GM12878 (cell line): ENCODE measurements at regions not wholly inside any gene's neighbourhood (a gene's known extent, or its start where the extent isn't known, plus 50 kb on each side); places are given as distances from the start of the nearest gene placed in this dataset.

Source experiments
- ATAC-seq: fragments of 200-7000 bp; cut with Tn5 transposase; 3 replicates; pipeline ENCODE4 v1.9.1; 2020; ENCODE audit warnings: mild to moderate bottlenecking, moderate library complexity
- BruUV-seq: library from RNA; stranded (reverse); fragments of 400-500 nt; replicated peaks from 2 replicates; lab custom pipeline; 2021; lab: Mats Ljungman, UMichigan
- CTCF ChIA-PET: fragments of 300-600 bp; sonication (Branson Sonifier 250); formaldehyde crosslinking; extraction: SDS; loops from one replicate; lab custom pipeline; 2021; ENCODE audit warnings: inconsistent platforms; lab: Yijun Ruan, JAX
- POLR2A ChIA-PET: fragments of 350-600 bp; formaldehyde crosslinking; extraction: SDS; loops from one replicate; lab custom pipeline; 2021; ENCODE audit warnings: inconsistent platforms; lab: Charles Lee
- RAD21 ChIA-PET: fragments of 300-600 bp; sonication (Branson Sonifier 250); formaldehyde crosslinking; loops from one replicate; lab custom pipeline; 2023; ENCODE audit warnings: antibody characterized with exemption; ENCODE audit not compliant: unreplicated experiment; lab: Charles Lee
- SMC1A ChIA-PET: fragments of 300-600 bp; sonication (Branson Sonifier 250); formaldehyde crosslinking; loops from one replicate; lab custom pipeline; 2023; ENCODE audit not compliant: unreplicated experiment, uncharacterized antibody; lab: Charles Lee
- DNase-seq: peaks from one replicate; pipeline ENCODE4 v3.0.0-alpha.2; 2011; ENCODE audit warnings: low read depth, low spot score
- FAIRE-seq: peaks from 3 replicates; lab custom pipeline; 2011; peaks lifted over from hg19 to GRCh38; lab: Jason Lieb, UNC
- H2AFZ ChIP-seq: 2 replicates; pipeline ENCODE4 v1.6.0; 2011; ENCODE audit warnings: low read depth, low read length, control low read depth; ENCODE audit not compliant: control insufficient read depth
- H3K27ac ChIP-seq: 2 replicates; pipeline ENCODE4 v1.5.1; 2011; ENCODE audit warnings: control low read depth; ENCODE audit not compliant: control insufficient read depth, insufficient read depth
- H3K27me3 ChIP-seq, 2 experiments: replicated peaks in 1 of 2; 2 replicates each; pipeline versions ENCODE4 v1.6.0 to v1.6.1; 2011; ENCODE audit warnings: low read length in 1 of 2; ENCODE audit not compliant: control insufficient read depth in 2 of 2, insufficient read depth in 2 of 2
- H3K36me3 ChIP-seq, 2 experiments: 2 replicates each; pipeline ENCODE4 v1.5.1; 2011; ENCODE audit warnings: low read length in 1 of 2; ENCODE audit not compliant: control insufficient read depth in 2 of 2, insufficient read depth in 2 of 2
- H3K4me1 ChIP-seq: 2 replicates; pipeline ENCODE4 v1.6.1; 2011; ENCODE audit warnings: mild to moderate bottlenecking, low read length, moderate library complexity, mixed read lengths; ENCODE audit not compliant: control insufficient read depth, insufficient read depth
- H3K4me2 ChIP-seq: 2 replicates; pipeline ENCODE4 v1.6.0; 2011; ENCODE audit warnings: control low read depth; ENCODE audit not compliant: control insufficient read depth, insufficient read depth
- H3K4me3 ChIP-seq: fragments of 200-600 bp; sonication (generic); 2 replicates; pipeline ENCODE4 v1.5.1; 2016
- H3K79me2 ChIP-seq: 2 replicates; pipeline ENCODE4 v1.6.0; 2011; ENCODE audit warnings: low read length; ENCODE audit not compliant: control insufficient read depth, insufficient read depth
- H3K9ac ChIP-seq: 2 replicates; pipeline ENCODE4 v1.8.0; 2011; ENCODE audit warnings: low read length, control low read depth, mixed read lengths; ENCODE audit not compliant: control insufficient read depth, insufficient read depth
- H3K9me3 ChIP-seq: replicated peaks from 3 replicates; pipeline ENCODE4 v1.5.1; 2011; ENCODE audit warnings: mild to moderate bottlenecking, low read length; ENCODE audit not compliant: control insufficient read depth, insufficient read depth
- H4K20me1 ChIP-seq: 2 replicates; pipeline ENCODE4 v1.6.0; 2011; ENCODE audit not compliant: control insufficient read depth, insufficient read depth
- CBX5 ChIP-seq: sonication (generic); IDR thresholded peaks from 2 replicates; pipeline ENCODE4 v1.6.1; 2016; ENCODE audit warnings: low read depth, moderate library complexity, mild to moderate bottlenecking, inconsistent platforms
- CTCF ChIP-seq, 3 experiments: IDR thresholded peaks in 2 of 3; conservative IDR thresholded peaks in 1 of 3; 2 replicates each; pipeline ENCODE4 v1.5.1; 2011; ENCODE audit warnings: low read depth in 3 of 3, low read length in 3 of 3, mild to moderate bottlenecking in 3 of 3, control low read depth in 2 of 3, moderate library complexity in 2 of 3, inconsistent platforms in 1 of 3, mixed read lengths in 1 of 3; ENCODE audit not compliant: control insufficient read depth in 2 of 3, insufficient read depth in 1 of 3; ENCODE audit errors: extremely low read depth in 1 of 3
- FOS ChIP-seq: IDR thresholded peaks from 3 replicates; pipeline ENCODE4 v1.6.1; 2011; ENCODE audit warnings: borderline replicate concordance; ENCODE audit not compliant: insufficient read length; ENCODE audit errors: extremely low read depth
- NFXL1 ChIP-seq: fragments of 450-650 bp; IDR thresholded peaks from 2 replicates; pipeline ENCODE4 v1.6.1; 2017; ENCODE audit warnings: antibody characterized with exemption, mild to moderate bottlenecking, borderline replicate concordance
- in situ Hi-C: fragments of 300-500 bp; cut with MboI; formaldehyde crosslinking; loops from 9 replicates; pipeline ENCODE4 v1.14.3; 2018; ENCODE audit warnings: mixed read lengths
- intact Hi-C: fragments of 100-400 bp; cut with micrococcal nuclease; formaldehyde crosslinking; loops from one replicate; pipeline ENCODE4 v1.14.2; 2022; ENCODE audit not compliant: unreplicated experiment
- TF ChIP-seq, protein P1 (sequence below): fragments of 150-350 bp; IDR thresholded peaks from 2 replicates; pipeline ENCODE4 v1.6.1; 2016; ENCODE audit warnings: low read depth, low read length
- TF ChIP-seq, protein P2 (sequence below): fragments of 450-650 bp; conservative IDR thresholded peaks from 2 replicates; pipeline ENCODE4 v1.6.1; 2017; ENCODE audit warnings: mild to moderate bottlenecking, moderate library complexity
- TF ChIP-seq, protein P3 (sequence below): fragments of 450-650 bp; IDR thresholded peaks from 2 replicates; pipeline ENCODE4 v1.6.1; 2017; ENCODE audit warnings: low read depth, mild to moderate bottlenecking, moderate library complexity

DNA sequence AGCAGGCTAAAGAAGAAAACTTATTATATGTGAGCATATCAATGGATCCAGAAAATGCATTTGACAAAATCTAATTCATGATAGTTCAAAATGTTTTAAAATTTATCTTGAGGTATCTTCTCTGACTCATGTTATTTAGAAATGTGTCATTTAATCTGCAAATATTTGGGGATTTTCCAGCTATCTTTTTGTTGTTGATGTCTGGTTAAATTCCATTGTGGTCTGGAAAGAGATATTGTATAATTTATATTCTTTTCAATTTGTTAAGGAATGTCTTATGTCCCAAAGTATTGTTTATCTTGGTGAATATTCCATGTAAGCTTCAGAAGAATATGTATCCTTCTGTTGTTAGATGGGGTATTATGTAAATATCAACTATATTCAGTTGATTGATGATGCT is 942.5 kb downstream of the KCNMA1 start:
- intact Hi-C loops (no loop called here), in situ Hi-C loops (no loop called here)
- BruUV-seq: no TSS peak
- Histone ChIP-seq H3K79me2 (no peaks in the 10 kb centered on the region), H3K4me3 (no peak overlapping the region), H3K9ac (no peak overlapping the region), H2AFZ (no peak overlapping the region), H3K36me3 (no peaks in the 10 kb centered on the region), H4K20me1 (no peaks in the 10 kb centered on the region), H3K4me2 (no peak overlapping the region), H3K27ac (no peak overlapping the region), H3K9me3 (no peaks in the 10 kb centered on the region), H3K27me3 (no peaks in the 10 kb centered on the region), H3K4me1 (no peaks in the 10 kb centered on the region)
- ATAC-seq (no peak), FAIRE-seq (no peak), DNase-seq (no peak)
- SMC1A ChIA-PET: no interaction called here
- TF ChIP-seq, protein P1, sequence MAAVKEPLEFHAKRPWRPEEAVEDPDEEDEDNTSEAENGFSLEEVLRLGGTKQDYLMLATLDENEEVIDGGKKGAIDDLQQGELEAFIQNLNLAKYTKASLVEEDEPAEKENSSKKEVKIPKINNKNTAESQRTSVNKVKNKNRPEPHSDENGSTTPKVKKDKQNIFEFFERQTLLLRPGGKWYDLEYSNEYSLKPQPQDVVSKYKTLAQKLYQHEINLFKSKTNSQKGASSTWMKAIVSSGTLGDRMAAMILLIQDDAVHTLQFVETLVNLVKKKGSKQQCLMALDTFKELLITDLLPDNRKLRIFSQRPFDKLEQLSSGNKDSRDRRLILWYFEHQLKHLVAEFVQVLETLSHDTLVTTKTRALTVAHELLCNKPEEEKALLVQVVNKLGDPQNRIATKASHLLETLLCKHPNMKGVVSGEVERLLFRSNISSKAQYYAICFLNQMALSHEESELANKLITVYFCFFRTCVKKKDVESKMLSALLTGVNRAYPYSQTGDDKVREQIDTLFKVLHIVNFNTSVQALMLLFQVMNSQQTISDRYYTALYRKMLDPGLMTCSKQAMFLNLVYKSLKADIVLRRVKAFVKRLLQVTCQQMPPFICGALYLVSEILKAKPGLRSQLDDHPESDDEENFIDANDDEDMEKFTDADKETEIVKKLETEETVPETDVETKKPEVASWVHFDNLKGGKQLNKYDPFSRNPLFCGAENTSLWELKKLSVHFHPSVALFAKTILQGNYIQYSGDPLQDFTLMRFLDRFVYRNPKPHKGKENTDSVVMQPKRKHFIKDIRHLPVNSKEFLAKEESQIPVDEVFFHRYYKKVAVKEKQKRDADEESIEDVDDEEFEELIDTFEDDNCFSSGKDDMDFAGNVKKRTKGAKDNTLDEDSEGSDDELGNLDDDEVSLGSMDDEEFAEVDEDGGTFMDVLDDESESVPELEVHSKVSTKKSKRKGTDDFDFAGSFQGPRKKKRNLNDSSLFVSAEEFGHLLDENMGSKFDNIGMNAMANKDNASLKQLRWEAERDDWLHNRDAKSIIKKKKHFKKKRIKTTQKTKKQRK: no peak
- TF ChIP-seq, protein P2, sequence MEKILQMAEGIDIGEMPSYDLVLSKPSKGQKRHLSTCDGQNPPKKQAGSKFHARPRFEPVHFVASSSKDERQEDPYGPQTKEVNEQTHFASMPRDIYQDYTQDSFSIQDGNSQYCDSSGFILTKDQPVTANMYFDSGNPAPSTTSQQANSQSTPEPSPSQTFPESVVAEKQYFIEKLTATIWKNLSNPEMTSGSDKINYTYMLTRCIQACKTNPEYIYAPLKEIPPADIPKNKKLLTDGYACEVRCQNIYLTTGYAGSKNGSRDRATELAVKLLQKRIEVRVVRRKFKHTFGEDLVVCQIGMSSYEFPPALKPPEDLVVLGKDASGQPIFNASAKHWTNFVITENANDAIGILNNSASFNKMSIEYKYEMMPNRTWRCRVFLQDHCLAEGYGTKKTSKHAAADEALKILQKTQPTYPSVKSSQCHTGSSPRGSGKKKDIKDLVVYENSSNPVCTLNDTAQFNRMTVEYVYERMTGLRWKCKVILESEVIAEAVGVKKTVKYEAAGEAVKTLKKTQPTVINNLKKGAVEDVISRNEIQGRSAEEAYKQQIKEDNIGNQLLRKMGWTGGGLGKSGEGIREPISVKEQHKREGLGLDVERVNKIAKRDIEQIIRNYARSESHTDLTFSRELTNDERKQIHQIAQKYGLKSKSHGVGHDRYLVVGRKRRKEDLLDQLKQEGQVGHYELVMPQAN: no peak
- TF ChIP-seq, protein P3, sequence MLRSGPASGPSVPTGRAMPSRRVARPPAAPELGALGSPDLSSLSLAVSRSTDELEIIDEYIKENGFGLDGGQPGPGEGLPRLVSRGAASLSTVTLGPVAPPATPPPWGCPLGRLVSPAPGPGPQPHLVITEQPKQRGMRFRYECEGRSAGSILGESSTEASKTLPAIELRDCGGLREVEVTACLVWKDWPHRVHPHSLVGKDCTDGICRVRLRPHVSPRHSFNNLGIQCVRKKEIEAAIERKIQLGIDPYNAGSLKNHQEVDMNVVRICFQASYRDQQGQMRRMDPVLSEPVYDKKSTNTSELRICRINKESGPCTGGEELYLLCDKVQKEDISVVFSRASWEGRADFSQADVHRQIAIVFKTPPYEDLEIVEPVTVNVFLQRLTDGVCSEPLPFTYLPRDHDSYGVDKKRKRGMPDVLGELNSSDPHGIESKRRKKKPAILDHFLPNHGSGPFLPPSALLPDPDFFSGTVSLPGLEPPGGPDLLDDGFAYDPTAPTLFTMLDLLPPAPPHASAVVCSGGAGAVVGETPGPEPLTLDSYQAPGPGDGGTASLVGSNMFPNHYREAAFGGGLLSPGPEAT: no peak
- TF ChIP-seq FOS (no peak), NFXL1 (no peak), CBX5 (no peak), CTCF (IDR thresholded peaks at IDR 0.05 in 2 of 3, conservative IDR thresholded peaks at IDR 0.05 in 1 of 3; ENCODE audit: control insufficient read depth in 2 of 3, extremely low read depth in 1 of 3, insufficient read depth in 1 of 3, low read depth in 3 of 3, low read length in 3 of 3) (no peak)
- CTCF ChIA-PET: interaction anchor here (0.5 kb wide), 1 partner anchor 16 kb away, joined by 3 read pairs; no protein-coding TSS in a partner anchor
- RAD21 ChIA-PET: no interaction called here
- POLR2A ChIA-PET: no interaction called here
